Loucy (cell line): ENCODE measurements at regions not wholly inside any gene's neighbourhood (a gene's known extent, or its start where the extent isn't known, plus 50 kb on each side); places are given as distances from the start of the nearest gene placed in this dataset.

ENCODE experiments used
- CTCF ChIP-seq: fragments of 200-600 bp; sonication (generic); conservative IDR thresholded peaks from 2 replicates; pipeline ENCODE4 v1.5.1; 2014; ENCODE audit warnings: mild to moderate bottlenecking, antibody characterized with exemption, low read length
- EZH2phosphoT487 ChIP-seq: fragments of 200-600 bp; IDR thresholded peaks from 2 replicates; pipeline ENCODE4 v1.6.1; 2018; ENCODE audit warnings: antibody characterized with exemption, mild to moderate bottlenecking, moderate library complexity, borderline replicate concordance

DNA sequence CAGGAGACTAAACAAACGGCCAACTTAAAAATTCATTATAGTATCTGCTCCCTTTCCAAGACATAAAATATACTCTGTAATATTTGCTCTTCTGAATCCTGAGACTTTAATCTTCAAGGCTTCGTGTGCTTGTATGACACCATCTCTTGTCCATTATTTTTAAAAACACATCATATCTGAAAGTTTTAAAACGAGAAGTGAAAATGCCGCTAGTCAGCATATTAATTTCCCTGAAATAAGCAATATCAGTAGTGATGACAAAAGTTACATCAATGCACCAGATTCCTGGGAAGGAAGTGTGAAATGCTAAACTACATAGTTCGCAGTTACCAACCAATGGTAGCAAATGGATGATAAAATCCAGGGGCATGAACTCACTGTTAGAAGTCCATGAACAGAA lies 66.8 kb upstream of the EXOC1L start:
- no peak for TF ChIP-seq CTCF
- no peak for TF ChIP-seq EZH2phosphoT487
